ENCODE measurements at regions not wholly inside any gene's neighbourhood (a gene's known extent, or its start where the extent isn't known, plus 50 kb on each side); places are given as distances from the start of the nearest gene placed in this dataset.

DNA sequence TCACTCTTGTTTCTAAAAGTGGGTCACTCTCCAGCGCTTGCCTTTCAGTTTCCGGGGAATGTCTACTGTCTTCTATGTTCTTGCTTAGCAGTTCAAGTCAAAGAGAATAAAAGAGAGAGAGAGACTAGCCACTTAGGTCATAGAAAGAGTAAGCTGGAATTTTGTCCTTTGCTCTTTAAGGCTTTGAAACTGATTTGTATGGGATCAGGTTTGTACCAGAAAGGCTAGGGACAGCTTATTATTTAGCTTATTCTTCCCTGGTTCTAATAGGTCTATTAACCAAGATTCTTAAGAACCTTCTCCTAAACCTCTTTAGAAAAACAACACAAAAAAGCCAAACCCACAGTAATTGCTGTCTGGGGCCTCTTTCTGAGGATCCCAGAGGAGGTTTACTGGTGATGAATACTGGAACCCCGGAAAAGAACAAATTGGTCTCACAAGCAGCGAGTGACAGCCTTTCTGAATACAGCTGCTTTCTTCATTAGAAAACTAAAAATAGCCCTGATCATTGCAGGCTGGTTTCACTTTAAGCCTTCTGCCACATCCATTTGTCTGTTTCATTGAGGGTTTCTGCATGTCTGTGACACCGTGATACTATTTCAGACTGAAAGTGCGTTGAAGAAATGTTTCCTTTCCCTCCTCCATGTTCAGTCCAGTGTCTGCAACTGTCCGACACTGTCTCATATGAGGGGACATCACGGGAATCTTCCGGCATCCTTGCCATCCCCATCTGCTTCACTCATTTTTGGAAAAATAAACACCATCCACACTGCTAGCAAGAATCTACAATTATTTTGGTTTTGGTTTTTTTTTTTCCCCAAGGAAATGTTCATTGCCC lies 75.1 kb upstream of the ATXN1 start:
- Mint-ChIP-seq H3K36me3 (ENCODE audit: unreplicated experiment) (no peaks in the 10 kb centered on the region), H3K4me3 (ENCODE audit: unreplicated experiment) (peak overlapping the region; percentile 63), H3K27ac (ENCODE audit: unreplicated experiment) (peak overlapping the region; percentile 87), H3K27me3 (ENCODE audit: unreplicated experiment) (no peaks in the 10 kb centered on the region), H3K4me1 (ENCODE audit: unreplicated experiment) (peaks cover 29% of the 10 kb centered on the region), H3K9me3 (ENCODE audit: unreplicated experiment) (no peaks in the 10 kb centered on the region)
- TF ChIP-seq, protein P1, sequence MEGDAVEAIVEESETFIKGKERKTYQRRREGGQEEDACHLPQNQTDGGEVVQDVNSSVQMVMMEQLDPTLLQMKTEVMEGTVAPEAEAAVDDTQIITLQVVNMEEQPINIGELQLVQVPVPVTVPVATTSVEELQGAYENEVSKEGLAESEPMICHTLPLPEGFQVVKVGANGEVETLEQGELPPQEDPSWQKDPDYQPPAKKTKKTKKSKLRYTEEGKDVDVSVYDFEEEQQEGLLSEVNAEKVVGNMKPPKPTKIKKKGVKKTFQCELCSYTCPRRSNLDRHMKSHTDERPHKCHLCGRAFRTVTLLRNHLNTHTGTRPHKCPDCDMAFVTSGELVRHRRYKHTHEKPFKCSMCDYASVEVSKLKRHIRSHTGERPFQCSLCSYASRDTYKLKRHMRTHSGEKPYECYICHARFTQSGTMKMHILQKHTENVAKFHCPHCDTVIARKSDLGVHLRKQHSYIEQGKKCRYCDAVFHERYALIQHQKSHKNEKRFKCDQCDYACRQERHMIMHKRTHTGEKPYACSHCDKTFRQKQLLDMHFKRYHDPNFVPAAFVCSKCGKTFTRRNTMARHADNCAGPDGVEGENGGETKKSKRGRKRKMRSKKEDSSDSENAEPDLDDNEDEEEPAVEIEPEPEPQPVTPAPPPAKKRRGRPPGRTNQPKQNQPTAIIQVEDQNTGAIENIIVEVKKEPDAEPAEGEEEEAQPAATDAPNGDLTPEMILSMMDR (IDR thresholded peaks at IDR 0.05), result no peak
- no peak for DNase-seq (ENCODE audit: extremely low spot score, unreplicated experiment)

DNA sequence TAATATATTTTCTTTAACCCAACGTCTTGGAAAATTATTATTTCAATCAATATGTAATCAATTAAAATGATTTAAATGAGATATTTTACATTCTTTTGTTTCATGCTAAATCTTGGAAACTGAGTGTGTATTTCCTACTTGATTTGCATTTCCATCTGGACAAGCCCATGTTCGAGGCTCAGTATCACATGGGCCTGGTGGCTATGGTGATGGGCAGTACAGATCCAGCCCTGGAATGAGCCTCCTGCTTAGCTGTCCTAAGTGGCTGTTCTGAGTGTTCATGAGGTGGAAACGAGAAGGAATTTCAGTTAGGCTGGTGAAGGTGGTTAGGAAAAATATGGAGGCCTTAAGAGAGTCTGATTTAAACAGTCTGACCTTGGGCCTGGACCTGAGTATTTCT lies 73.0 kb upstream of the ATXN1 start:
- Mint-ChIP-seq H3K4me3 (ENCODE audit: unreplicated experiment) (no peak overlapping the region), H3K36me3 (ENCODE audit: unreplicated experiment) (no peaks in the 10 kb centered on the region), H3K9me3 (ENCODE audit: unreplicated experiment) (no peaks in the 10 kb centered on the region), H3K27ac (ENCODE audit: unreplicated experiment) (no peak overlapping the region), H3K27me3 (ENCODE audit: unreplicated experiment) (no peaks in the 10 kb centered on the region), H3K4me1 (ENCODE audit: unreplicated experiment) (peaks cover 19% of the 10 kb centered on the region)
- TF ChIP-seq, protein P1 (IDR thresholded peaks at IDR 0.05), result no peak
- no peak for DNase-seq (ENCODE audit: extremely low spot score, unreplicated experiment)

DNA sequence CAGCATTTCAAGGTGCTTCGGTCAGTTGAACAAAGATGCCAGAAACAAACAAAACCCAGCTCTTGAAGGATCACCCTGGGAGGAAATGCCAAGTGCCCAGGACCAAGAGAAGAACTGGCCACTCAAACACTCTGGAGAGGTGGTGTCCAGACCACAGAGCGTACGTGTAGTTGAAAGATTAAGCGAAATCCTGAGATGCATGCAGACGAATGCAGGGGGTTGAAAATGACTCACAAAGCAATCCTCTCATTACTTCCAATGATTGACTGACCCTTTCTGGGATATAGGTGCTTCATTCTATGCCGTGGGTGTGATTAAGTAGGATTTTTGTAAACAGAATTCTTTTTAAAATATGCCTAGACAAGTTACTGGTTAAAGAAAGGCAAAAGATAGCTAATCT lies 71.5 kb upstream of the ATXN1 start:
- Mint-ChIP-seq H3K9me3 (ENCODE audit: unreplicated experiment) (no peaks in the 10 kb centered on the region), H3K36me3 (ENCODE audit: unreplicated experiment) (no peaks in the 10 kb centered on the region), H3K4me3 (ENCODE audit: unreplicated experiment) (no peak overlapping the region), H3K27ac (ENCODE audit: unreplicated experiment) (no peak overlapping the region), H3K27me3 (ENCODE audit: unreplicated experiment) (no peaks in the 10 kb centered on the region), H3K4me1 (ENCODE audit: unreplicated experiment) (peaks cover 19% of the 10 kb centered on the region)
- DNase-seq (ENCODE audit: extremely low spot score, unreplicated experiment), result no peak
- TF ChIP-seq, protein P1 (IDR thresholded peaks at IDR 0.05), result no peak

DNA sequence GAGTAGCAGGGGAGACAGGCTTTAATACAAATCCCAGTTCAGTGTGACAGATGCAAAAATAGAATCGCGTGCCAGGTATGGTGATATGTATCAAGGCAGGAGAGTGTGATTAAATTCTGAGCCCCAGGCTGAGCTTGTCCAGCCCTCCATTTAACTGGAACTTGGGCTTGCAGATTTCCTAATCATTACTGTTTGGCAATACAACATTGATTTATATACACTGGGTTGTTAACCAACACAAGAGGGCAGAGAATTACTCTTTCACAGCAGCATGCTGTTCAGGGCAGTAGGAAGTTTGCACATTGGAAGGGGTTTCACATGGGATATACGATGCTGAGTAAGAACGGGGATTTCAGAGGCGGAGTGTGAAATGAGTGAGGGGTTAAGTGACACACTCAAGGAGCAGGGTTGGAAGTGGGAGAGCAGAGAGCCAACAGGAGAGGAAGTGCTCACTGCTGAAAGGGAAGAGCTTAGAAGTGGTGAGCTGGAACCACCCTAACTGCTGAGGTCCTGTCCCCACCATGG lies 70.8 kb upstream of the ATXN1 start:
- no peaks in the 10 kb centered on the region for H3K9me3 Mint-ChIP-seq (ENCODE audit: unreplicated experiment)
- no peaks in the 10 kb centered on the region for H3K36me3 Mint-ChIP-seq (ENCODE audit: unreplicated experiment)
- H3K4me3 Mint-ChIP-seq (ENCODE audit: unreplicated experiment), result no peak overlapping the region
- peaks cover 17% of the 10 kb centered on the region for H3K4me1 Mint-ChIP-seq (ENCODE audit: unreplicated experiment)
- no peak for DNase-seq (ENCODE audit: extremely low spot score, unreplicated experiment)
- H3K27me3 Mint-ChIP-seq (ENCODE audit: unreplicated experiment), result no peaks in the 10 kb centered on the region
- H3K27ac Mint-ChIP-seq (ENCODE audit: unreplicated experiment), result no peak overlapping the region
- TF ChIP-seq, protein P1 (IDR thresholded peaks at IDR 0.05), result no peak

DNA sequence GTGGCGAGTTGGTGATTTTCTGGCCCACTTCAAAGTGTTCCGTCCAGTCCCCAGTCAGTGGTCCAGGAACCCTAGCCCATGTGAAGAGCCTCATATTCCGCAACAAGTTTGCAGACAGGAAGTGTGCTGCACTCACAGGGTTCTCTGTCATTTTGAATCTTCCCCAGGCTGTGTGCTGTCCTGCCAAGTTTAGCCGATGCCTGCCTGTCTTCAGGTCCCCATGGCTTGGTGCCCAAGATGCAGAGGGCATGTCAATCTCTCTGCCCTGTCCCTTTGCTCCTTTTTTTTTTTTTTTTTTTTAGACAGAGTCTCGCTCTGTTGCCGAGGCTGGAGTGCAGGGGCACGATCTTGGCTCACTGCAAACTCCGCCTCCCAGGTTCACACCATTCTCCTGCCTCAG lies 69.9 kb upstream of the ATXN1 start:
- TF ChIP-seq, protein P1 (IDR thresholded peaks at IDR 0.05), result no peak
- Mint-ChIP-seq H3K36me3 (ENCODE audit: unreplicated experiment) (no peaks in the 10 kb centered on the region), H3K9me3 (ENCODE audit: unreplicated experiment) (no peaks in the 10 kb centered on the region), H3K27me3 (ENCODE audit: unreplicated experiment) (no peaks in the 10 kb centered on the region), H3K4me1 (ENCODE audit: unreplicated experiment) (peaks cover 7% of the 10 kb centered on the region), H3K27ac (ENCODE audit: unreplicated experiment) (no peak overlapping the region), H3K4me3 (ENCODE audit: unreplicated experiment) (no peak overlapping the region)
- DNase-seq (ENCODE audit: extremely low spot score, unreplicated experiment), result no peak
